ENCODE measurements at regions not wholly inside any gene's neighbourhood (a gene's known extent, or its start where the extent isn't known, plus 50 kb on each side); places are given as distances from the start of the nearest gene placed in this dataset.

GRCh38 chr5:66410122-66410521 is 186.1 kb upstream of the MAST4 start:
- H2BK12ac ChIP-seq (ENCODE audit: low read depth, low read length), result no peak overlapping the region
- H3K4me3 ChIP-seq (ENCODE audit: extremely low read depth in 1 of 4, insufficient read depth in 2 of 4, low read depth in 3 of 4, low read length in 4 of 4), result no peak overlapping the region
- POLR2A ChIA-PET (ENCODE audit: partially characterized antibody), result no interaction called here
- H3K27ac ChIP-seq (ENCODE audit: low read depth, low read length), result no peak overlapping the region
- H3K56ac ChIP-seq (replicated peaks; ENCODE audit: insufficient read length, low read depth, low read length), result no peak overlapping the region
- no peak overlapping the region for H2BK20ac ChIP-seq (ENCODE audit: low read length)
- H3K79me1 ChIP-seq (ENCODE audit: low read depth, low read length), result no peaks in the 10 kb centered on the region
- CTCF ChIA-PET (ENCODE audit: partially characterized antibody), result no interaction called here
- no peak overlapping the region for H3K4ac ChIP-seq (replicated peaks; ENCODE audit: insufficient read length, low read depth, low read length)
- no peak overlapping the region for H4K5ac ChIP-seq (ENCODE audit: insufficient read length, low read depth, low read length)
- H4K91ac ChIP-seq (replicated peaks; ENCODE audit: insufficient read length, low read length), result no peak overlapping the region
- no peaks in the 10 kb centered on the region for H3K4me1 ChIP-seq (replicated peaks in 1 of 4; ENCODE audit: control insufficient read depth in 3 of 4, insufficient read depth in 4 of 4, low read length in 3 of 4)
- no peak overlapping the region for H3K14ac ChIP-seq (ENCODE audit: insufficient read length)
- no peak overlapping the region for H3K23ac ChIP-seq (ENCODE audit: insufficient read length)
- no peaks in the 10 kb centered on the region for H3K27me3 ChIP-seq (replicated peaks in 1 of 4; ENCODE audit: control insufficient read depth in 3 of 4, extremely low read depth in 1 of 4, insufficient read depth in 3 of 4, low read length in 3 of 4)
- no peak overlapping the region for H2BK5ac ChIP-seq (ENCODE audit: low read depth, low read length)
- no peak overlapping the region for H3K9ac ChIP-seq (replicated peaks in 1 of 4; ENCODE audit: extremely low read depth in 1 of 4, low read depth in 3 of 4, low read length in 3 of 4)
- peaks cover 0 to 8% of the 10 kb centered on the region in 2 experiments; a peak in 1 of 4 replicates for H3K9me3 ChIP-seq (ENCODE audit: insufficient read depth in 2 of 2, low read depth in 1 of 2, low read length in 1 of 2)
- H3K79me2 ChIP-seq (ENCODE audit: control insufficient read depth in 1 of 2, insufficient read depth in 2 of 2, low read length in 2 of 2), result no peaks in the 10 kb centered on the region
- no peaks in the 10 kb centered on the region for H3K36me3 ChIP-seq (ENCODE audit: control insufficient read depth in 2 of 4, insufficient read depth in 4 of 4, low read length in 3 of 4)
- WGBS, 2 experiments (ENCODE audit: extremely low coverage in 1 of 2, insufficient coverage in 1 of 2, insufficient read length in 1 of 2, insufficient replicate concordance in 2 of 2, low coverage in 1 of 2, low lambda C conversion rate in 2 of 2, missing lambda C conversion rate in 1 of 2), result 96% methylated on average over 7 of the region's 7 CpGs; no CpG with 5 or more reads in 1 of the 2 experiments
- DNase-seq (ENCODE audit: low read depth in 1 of 2, low spot score in 2 of 2) (no peak), FAIRE-seq (no peak)
- no peak overlapping the region for H2BK15ac ChIP-seq (ENCODE audit: low read length)
- H3K18ac ChIP-seq (ENCODE audit: extremely low read depth, low read length), result no peak overlapping the region
- H2AK5ac ChIP-seq (ENCODE audit: low read depth, low read length), result no peak overlapping the region
- H3K4me2 ChIP-seq (ENCODE audit: insufficient read depth in 1 of 2, low read depth in 2 of 2, low read length in 2 of 2), result no peak overlapping the region
- H4K20me1 ChIP-seq (replicated peaks in 1 of 2; ENCODE audit: control insufficient read depth in 1 of 2, insufficient read depth in 2 of 2, low read length in 2 of 2), result no peaks in the 10 kb centered on the region
- H2AFZ ChIP-seq (ENCODE audit: low read length), result no peak overlapping the region
- H3K23me2 ChIP-seq (ENCODE audit: low read depth, low read length), result no peaks in the 10 kb centered on the region
- H2BK120ac ChIP-seq (replicated peaks; ENCODE audit: low read depth, low read length), result no peak overlapping the region
- H4K8ac ChIP-seq (ENCODE audit: extremely low read depth, insufficient read depth, low read length), result no peak overlapping the region
- no peak for TF ChIP-seq USF2 (IDR thresholded peaks at IDR 0.05; ENCODE audit: low read length)
- no peak for TF ChIP-seq PHF8 (conservative IDR thresholded peaks at IDR 0.05; ENCODE audit: low read depth, low read length)
- TF ChIP-seq SIRT6 (IDR thresholded peaks at IDR 0.05; ENCODE audit: low read length), result no peak
- no peak for TF ChIP-seq EGR1 (IDR thresholded peaks at IDR 0.05; ENCODE audit: borderline replicate concordance, low read depth, low read length)
- no peak for TF ChIP-seq CEBPB (IDR thresholded peaks at IDR 0.05; ENCODE audit: low read depth, low read length)
- no peak for TF ChIP-seq KDM1A (IDR thresholded peaks at IDR 0.05; ENCODE audit: borderline replicate concordance, low read length)
- TF ChIP-seq TEAD4 (IDR thresholded peaks at IDR 0.05; ENCODE audit: low read depth, low read length), result no peak
- no peak for TF ChIP-seq ZNF274 (IDR thresholded peaks at IDR 0.05; ENCODE audit: borderline replicate concordance, extremely low read depth, low read length)
- no peak for TF ChIP-seq MAX (IDR thresholded peaks at IDR 0.05)
- TF ChIP-seq CHD1 (IDR thresholded peaks at IDR 0.05; ENCODE audit: low read depth, low read length), result no peak
- TF ChIP-seq TAF7 (optimal IDR thresholded peaks at IDR 0.05; ENCODE audit: borderline replicate concordance, low read depth, low read length), result no peak
- no peak for TF ChIP-seq FOSL1 (IDR thresholded peaks at IDR 0.05; ENCODE audit: insufficient read depth, low read depth, low read length)
- no peak for TF ChIP-seq RAD21 (IDR thresholded peaks at IDR 0.05 in 1 of 2, conservative IDR thresholded peaks at IDR 0.05 in 1 of 2; ENCODE audit: low read depth in 2 of 2, low read length in 2 of 2)
- no peak for TF ChIP-seq SIN3A (conservative IDR thresholded peaks at IDR 0.05 in 1 of 2, IDR thresholded peaks at IDR 0.05 in 1 of 2; ENCODE audit: low read depth in 1 of 2, low read length in 2 of 2)
